A549 (cell line): ENCODE measurements at regions not wholly inside any gene's neighbourhood (a gene's known extent, or its start where the extent isn't known, plus 50 kb on each side); places are given as distances from the start of the nearest gene placed in this dataset.

Experiments used
- ATAC-seq, 2 experiments: fragments of 200-7000 bp in 1 of 2; fragments of >200 bp in 1 of 2; cut with Nextera tagmentation in 1 of 2; cut with Tn5 transposase in 1 of 2; 3 replicates each; pipeline versions ENCODE4 v1.8.0 to v1.9.1; 2018 to 2020; ENCODE audit warnings: mild to moderate bottlenecking in 1 of 2, moderate library complexity in 1 of 2
- CTCF ChIA-PET: fragments of 300-600 bp; sonication (Branson Sonifier 250); formaldehyde crosslinking; extraction: SDS; loops from one replicate; lab custom pipeline; 2021; ENCODE audit warnings: antibody characterized with exemption, inconsistent platforms; lab: Yijun Ruan, JAX
- POLR2A ChIA-PET: fragments of 350-600 bp; formaldehyde crosslinking; extraction: SDS; loops from one replicate; lab custom pipeline; 2021; ENCODE audit warnings: antibody characterized with exemption, inconsistent platforms; lab: Yijun Ruan, JAX
- DNase-seq, 2 experiments: peaks; one replicate each; pipeline versions ENCODE4 v3.0.0 to v3.0.0-alpha.2; 2011 to 2016; ENCODE audit warnings: low read depth in 1 of 2, low spot score in 1 of 2
- FAIRE-seq: peaks from 2 replicates; lab custom pipeline; 2011; peaks lifted over from hg19 to GRCh38; lab: Jason Lieb, UNC
- H3K27ac ChIP-seq, 2 experiments: fragments of >200 bp; sonication (Bioruptor Twin); formaldehyde crosslinking; 3 replicates each; pipeline ENCODE4 v1.5.1; 2016 to 2017
- H3K4me1 ChIP-seq: fragments of >200 bp; sonication (Bioruptor Twin); formaldehyde crosslinking; 3 replicates; pipeline ENCODE4 v1.6.1; 2016
- H3K4me2 ChIP-seq: fragments of >200 bp; sonication (Bioruptor Twin); formaldehyde crosslinking; 3 replicates; pipeline ENCODE4 v1.6.1; 2016
- H3K4me3 ChIP-seq: fragments of >200 bp; sonication (Bioruptor Twin); formaldehyde crosslinking; 3 replicates; pipeline ENCODE4 v1.5.1; 2016
- H3K9me3 ChIP-seq: fragments of >200 bp; sonication (Bioruptor Twin); formaldehyde crosslinking; 3 replicates; pipeline ENCODE4 v1.6.1; 2016
- ATOH8 ChIP-seq: fragments of 250-450 bp; sonication (Bioruptor Pico); IDR thresholded peaks from 2 replicates; pipeline ENCODE4 v1.5.0; 2020; ENCODE audit warnings: low read depth, mild to moderate bottlenecking, moderate library complexity
- BCL3 ChIP-seq: fragments of >200 bp; sonication (Bioruptor Twin); formaldehyde crosslinking; IDR thresholded peaks from 3 replicates; pipeline ENCODE4 v1.6.1; 2016
- CHD2 ChIP-seq: fragments of 150-350 bp; IDR thresholded peaks from 2 replicates; pipeline ENCODE4 v1.6.1; 2014; ENCODE audit warnings: low read length; ENCODE audit not compliant: partially characterized antibody
- CHD4 ChIP-seq: fragments of 200-600 bp; sonication (generic); IDR thresholded peaks from 2 replicates; pipeline ENCODE4 v1.6.1; 2016; ENCODE audit warnings: antibody characterized with exemption, mild to moderate bottlenecking, borderline replicate concordance
- E2F6 ChIP-seq: IDR thresholded peaks from 2 replicates; pipeline ENCODE4 v1.6.1; 2012; ENCODE audit warnings: low read depth, borderline replicate concordance
- EP300 ChIP-seq, 2 experiments: fragments of >200 bp; sonication (Bioruptor Twin); formaldehyde crosslinking; IDR thresholded peaks; 2 replicates in 1 of 2; 3 replicates in 1 of 2; pipeline ENCODE4 v1.6.1; 2016 to 2017
- FOSB ChIP-seq: fragments of 250-450 bp; sonication (Bioruptor Pico); IDR thresholded peaks from 2 replicates; pipeline ENCODE4 v1.5.0; 2020; ENCODE audit warnings: mild to moderate bottlenecking, moderate library complexity
- HDAC2 ChIP-seq: fragments of 200-600 bp; sonication (generic); IDR thresholded peaks from 2 replicates; pipeline ENCODE4 v1.6.1; 2016
- HOXA7 ChIP-seq: fragments of 250-450 bp; sonication (Bioruptor Pico); IDR thresholded peaks from 2 replicates; pipeline ENCODE4 v1.5.0; 2020; ENCODE audit warnings: mild to moderate bottlenecking, moderate library complexity
- HOXB13 ChIP-seq: fragments of 250-450 bp; sonication (Bioruptor Pico); IDR thresholded peaks from 2 replicates; pipeline ENCODE4 v1.5.0; 2020; ENCODE audit warnings: low read depth, mild to moderate bottlenecking, moderate library complexity
- HOXB5 ChIP-seq: fragments of 250-450 bp; sonication (Bioruptor Pico); IDR thresholded peaks from 2 replicates; pipeline ENCODE4 v1.5.0; 2020; ENCODE audit warnings: mild to moderate bottlenecking, moderate library complexity
- MAX ChIP-seq: IDR thresholded peaks from 2 replicates; pipeline ENCODE4 v1.6.1; 2012
- NR3C1 ChIP-seq: fragments of >200 bp; sonication (Bioruptor Twin); formaldehyde crosslinking; IDR thresholded peaks from 3 replicates; pipeline ENCODE4 v1.6.1; 2017
- POLR2A ChIP-seq: IDR thresholded peaks from 2 replicates; pipeline ENCODE4 v1.6.1; 2012; ENCODE audit warnings: mild to moderate bottlenecking, low read length
- REST ChIP-seq: fragments of 200-600 bp; sonication (generic); IDR thresholded peaks from 2 replicates; pipeline ENCODE4 v1.6.1; 2016; ENCODE audit warnings: antibody characterized with exemption, mild to moderate bottlenecking, moderate library complexity
- RFX5 ChIP-seq: fragments of 450-650 bp; IDR thresholded peaks from 2 replicates; pipeline ENCODE4 v1.7.1; 2014; ENCODE audit warnings: antibody characterized with exemption, mild to moderate bottlenecking, moderate library complexity
- SREBF2 ChIP-seq: fragments of 450-650 bp; IDR thresholded peaks from 2 replicates; pipeline ENCODE4 v1.6.1; 2014; ENCODE audit warnings: mild to moderate bottlenecking, moderate library complexity
- ZFP36 ChIP-seq: fragments of 450-650 bp; IDR thresholded peaks from 2 replicates; pipeline ENCODE4 v1.6.1; 2014; ENCODE audit warnings: borderline replicate concordance; ENCODE audit not compliant: partially characterized antibody
- ZNF302 ChIP-seq: fragments of 250-450 bp; sonication (Bioruptor Pico); IDR thresholded peaks from 2 replicates; pipeline ENCODE4 v1.9.0; 2021; ENCODE audit warnings: inconsistent platforms, mild to moderate bottlenecking, moderate library complexity
- ZSCAN20 ChIP-seq: fragments of 250-450 bp; sonication (Bioruptor Pico); IDR thresholded peaks from 2 replicates; pipeline ENCODE4 v1.8.0; 2022; ENCODE audit warnings: mild to moderate bottlenecking, moderate library complexity
- WGBS: methylation state at CpG from one replicate; pipeline ENCODE4 v1.1.6; 2017; ENCODE audit errors: missing lambda C conversion rate; 5-methylcytosine and 5-hydroxymethylcytosine counted together

- no peak for TF ChIP-seq BCL3
Measured at GRCh38 chr18:60024345-60024744, 124.5 kb downstream of the PMAIP1 start (continued).

- no peak overlapping the region for H3K4me3 ChIP-seq
- ATAC-seq, result no peak
- ChIA-PET POLR2A (no interaction called here), CTCF (no interaction called here)
- 68% methylated on average over 2 of the region's 2 CpGs for WGBS
- H3K9me3 ChIP-seq, result no peaks in the 10 kb centered on the region
- no peak for TF ChIP-seq SREBF2
- no peak for TF ChIP-seq ATOH8 (CRISPR knock-in tag)
- no peak for TF ChIP-seq CHD2
- TF ChIP-seq HDAC2, result no peak
- no peak for TF ChIP-seq POLR2A
- TF ChIP-seq FOSB, result no peak
- TF ChIP-seq REST, result no peak
- TF ChIP-seq HOXB5, result no peak
- TF ChIP-seq CHD4, result no peak
- no peak for TF ChIP-seq NR3C1
- no peak for TF ChIP-seq EP300 (IDR thresholded peaks at IDR 0.05)
- no peak for TF ChIP-seq E2F6
- TF ChIP-seq RFX5, result no peak
- no peak for TF ChIP-seq HOXB13 (CRISPR knock-in tag)
- TF ChIP-seq ZFP36, result no peak
- TF ChIP-seq MAX, result no peak
- TF ChIP-seq ZNF302 (CRISPR knock-in tag), result no peak
- no peak for TF ChIP-seq ZSCAN20 (CRISPR knock-in tag)
- H3K4me1 ChIP-seq, result peaks cover 37% of the 10 kb centered on the region
- no peak overlapping the region for H3K27ac ChIP-seq
- no peak for FAIRE-seq
- DNase-seq, result no peak
- H3K4me2 ChIP-seq, result no peak overlapping the region
Measured at GRCh38 chr18:60022671-60023276, 123.0 kb downstream of the PMAIP1 start.

- no peak for FAIRE-seq
- ChIA-PET POLR2A (no interaction called here), CTCF (no interaction called here)
- H3K27ac ChIP-seq, result no peak overlapping the region
- H3K9me3 ChIP-seq, result no peaks in the 10 kb centered on the region
- H3K4me3 ChIP-seq, result no peak overlapping the region
- no peak overlapping the region for H3K4me2 ChIP-seq
- no peak for DNase-seq
- ATAC-seq, result no peak
- TF ChIP-seq HOXA7 (CRISPR knock-in tag), result no peak
- H3K4me1 ChIP-seq, result peaks cover 26% of the 10 kb centered on the region
Measured at GRCh38 chr18:60021556-60021955, 121.8 kb downstream of the PMAIP1 start.
